HepG2 (cell line): ENCODE measurements at regions not wholly inside any gene's neighbourhood (a gene's known extent, or its start where the extent isn't known, plus 50 kb on each side); places are given as distances from the start of the nearest gene placed in this dataset.

Experiments
- ATAC-seq: fragments of 200-7000 bp; cut with Tn5 transposase; 3 replicates; pipeline ENCODE4 v1.9.1; 2020; ENCODE audit warnings: mild to moderate bottlenecking, moderate library complexity
- BruUV-seq: library from RNA; stranded (reverse); fragments of 400-500 nt; replicated peaks from 2 replicates; lab custom pipeline; 2021; lab: Mats Ljungman, UMichigan
- CTCF ChIA-PET: fragments of 300-600 bp; formaldehyde crosslinking; extraction: SDS; loops from one replicate; lab custom pipeline; 2021; ENCODE audit warnings: low total read pairs, inconsistent platforms, low intra/inter-chr PET ratio; lab: Yijun Ruan, JAX
- POLR2A ChIA-PET: fragments of 350-600 bp; sonication (Branson Sonifier 250); formaldehyde crosslinking; loops from one replicate; lab custom pipeline; 2020; ENCODE audit warnings: antibody characterized with exemption, inconsistent platforms; lab: Yijun Ruan, JAX
- DNase-seq: peaks from one replicate; pipeline ENCODE4 v3.0.0-alpha.2; 2015; ENCODE audit warnings: low spot score
- FAIRE-seq: peaks from 3 replicates; lab custom pipeline; 2011; peaks lifted over from hg19 to GRCh38; lab: Jason Lieb, UNC
- H2AFZ ChIP-seq: one replicate; pipeline ENCODE4 v1.6.1; 2011; ENCODE audit warnings: low read length, inconsistent platforms
- H3K27ac ChIP-seq: fragments of 300-600 bp; 3 replicates; pipeline ENCODE4 v1.8.0; 2011; ENCODE audit warnings: mixed run types, mild to moderate bottlenecking, mixed read lengths, low read length, inconsistent platforms; ENCODE audit not compliant: insufficient read depth; ENCODE audit errors: extremely low read length
- H3K27me3 ChIP-seq, 2 experiments: fragments of 200-600 bp in 1 of 2; 2 replicates in 1 of 2; 3 replicates in 1 of 2; pipeline versions ENCODE4 v1.6.0 to v1.8.0; 2011; ENCODE audit warnings: low read length in 2 of 2, mild to moderate bottlenecking in 2 of 2, moderate library complexity in 2 of 2, inconsistent platforms in 1 of 2; ENCODE audit not compliant: insufficient read depth in 2 of 2, control insufficient read depth in 1 of 2
- H3K36me3 ChIP-seq, 2 experiments: fragments of 200-600 bp in 1 of 2; replicated peaks in 1 of 2; 2 replicates in 1 of 2; 3 replicates in 1 of 2; pipeline versions ENCODE4 v1.5.1 to v1.8.0; 2011; ENCODE audit warnings: low read length in 2 of 2, inconsistent platforms in 1 of 2; ENCODE audit not compliant: insufficient read depth in 2 of 2, control insufficient read depth in 1 of 2
- H3K4me1 ChIP-seq: 2 replicates; pipeline ENCODE4 v1.5.1; 2012; ENCODE audit warnings: low read length, inconsistent platforms; ENCODE audit not compliant: insufficient read depth
- H3K4me2 ChIP-seq: 2 replicates; pipeline ENCODE4 v1.6.0; 2011; ENCODE audit warnings: low read depth, low read length, inconsistent platforms
- H3K4me3 ChIP-seq, 3 experiments: fragments of 200-600 bp in 1 of 3; sonication (generic), shearing (Covaris generic) in 1 of 3; replicated peaks in 1 of 3; 2 replicates each; pipeline ENCODE4 v1.5.1; 2011 to 2016; ENCODE audit warnings: low read length in 3 of 3, inconsistent platforms in 2 of 3, low read depth in 2 of 3, mild to moderate bottlenecking in 2 of 3, control low read depth in 1 of 3, mixed read lengths in 1 of 3; ENCODE audit not compliant: insufficient read depth in 1 of 3
- H3K79me2 ChIP-seq: one replicate; pipeline ENCODE4 v1.6.1; 2011; ENCODE audit warnings: low read length, inconsistent platforms; ENCODE audit not compliant: insufficient read depth
- H3K9ac ChIP-seq: 2 replicates; pipeline ENCODE4 v1.6.0; 2011; ENCODE audit warnings: mild to moderate bottlenecking, low read depth, low read length, inconsistent platforms; ENCODE audit not compliant: insufficient read depth
- H3K9me3 ChIP-seq: 2 replicates; pipeline ENCODE4 v1.5.1; 2012; ENCODE audit warnings: mild to moderate bottlenecking, low read length
- H4K20me1 ChIP-seq: 2 replicates; pipeline ENCODE4 v1.6.0; 2011; ENCODE audit warnings: inconsistent platforms, mild to moderate bottlenecking, low read length, moderate library complexity; ENCODE audit not compliant: insufficient read depth
- HNF4A ChIP-seq: sonication (generic); formaldehyde crosslinking; IDR thresholded peaks from 2 replicates; pipeline ENCODE4 v1.4.0; 2020; ENCODE audit warnings: missing genetic modification reagents
- KMT2B ChIP-seq: IDR thresholded peaks from 2 replicates; pipeline ENCODE4 v1.6.1; 2016; ENCODE audit warnings: missing genetic modification reagents, missing compliant biosample characterization
- REXO4 ChIP-seq: sonication (generic); formaldehyde crosslinking; IDR thresholded peaks from 2 replicates; pipeline ENCODE4 v1.8.0; 2022; ENCODE audit warnings: missing genetic modification reagents, mild to moderate bottlenecking, borderline replicate concordance
- SIN3A ChIP-seq: IDR thresholded peaks from 2 replicates; pipeline ENCODE4 v1.6.1; 2011; ENCODE audit warnings: low read depth, mild to moderate bottlenecking, control low read depth, low read length, borderline replicate concordance
- SOX5 ChIP-seq: IDR thresholded peaks from 2 replicates; pipeline ENCODE4 v1.6.1; 2016; ENCODE audit warnings: borderline replicate concordance
- STAT5B ChIP-seq: sonication (generic); formaldehyde crosslinking; IDR thresholded peaks from 2 replicates; pipeline ENCODE4 v1.4.0; 2020; ENCODE audit warnings: missing genetic modification reagents
- ZNF280B ChIP-seq: sonication (generic); formaldehyde crosslinking; IDR thresholded peaks from 2 replicates; pipeline ENCODE4 v1.5.0; 2020; ENCODE audit warnings: missing genetic modification reagents, mild to moderate bottlenecking, borderline replicate concordance
- ZNF333 ChIP-seq: sonication (generic); formaldehyde crosslinking; IDR thresholded peaks from 2 replicates; pipeline ENCODE4 v1.4.0; 2020; ENCODE audit warnings: mild to moderate bottlenecking, missing genetic modification reagents, borderline replicate concordance
- ZNF350 ChIP-seq: sonication (generic); formaldehyde crosslinking; IDR thresholded peaks from 2 replicates; pipeline ENCODE4 v1.4.0; 2020; ENCODE audit warnings: mild to moderate bottlenecking, low read depth, missing genetic modification reagents, borderline replicate concordance
- ZNF496 ChIP-seq: sonication (generic); formaldehyde crosslinking; IDR thresholded peaks from 2 replicates; pipeline ENCODE4 v1.8.1; 2023; ENCODE audit warnings: mild to moderate bottlenecking, moderate library complexity, missing genetic modification reagents; ENCODE audit not compliant: insufficient replicate concordance
- ZNF513 ChIP-seq: sonication (generic); formaldehyde crosslinking; conservative IDR thresholded peaks from 2 replicates; pipeline ENCODE4 v1.5.0; 2020; ENCODE audit warnings: missing genetic modification reagents
- ZNF530 ChIP-seq: sonication (generic); formaldehyde crosslinking; IDR thresholded peaks from 2 replicates; pipeline ENCODE4 v1.5.0; 2020; ENCODE audit warnings: low read depth, mild to moderate bottlenecking, missing genetic modification reagents
- ZNF550 ChIP-seq: sonication (generic); formaldehyde crosslinking; IDR thresholded peaks from 2 replicates; pipeline ENCODE4 v1.4.0; 2020; ENCODE audit warnings: mild to moderate bottlenecking, missing genetic modification reagents, borderline replicate concordance
- ZNF629 ChIP-seq: sonication (generic); formaldehyde crosslinking; conservative IDR thresholded peaks from 2 replicates; pipeline ENCODE4 v1.5.0; 2020; ENCODE audit warnings: missing genetic modification reagents
- ZNF646 ChIP-seq: sonication (generic); formaldehyde crosslinking; IDR thresholded peaks from 2 replicates; pipeline ENCODE4 v1.9.0; 2021; ENCODE audit warnings: mild to moderate bottlenecking, missing genetic modification reagents
- WGBS: methylation state at CpG from one replicate; pipeline ENCODE4 v1.1.6; 2017; ENCODE audit warnings: low lambda C conversion rate; 5-methylcytosine and 5-hydroxymethylcytosine counted together
- in situ Hi-C: cut with HindIII; loops from 2 replicates; pipeline ENCODE4 v1.10.0; 2017; ENCODE audit warnings: low pct_unique_long_range_greater_than_20kb; ENCODE audit not compliant: extremely low pct_ligation_motif_present
- intact Hi-C: fragments of 100-400 bp; cut with micrococcal nuclease; formaldehyde crosslinking; loops from one replicate; pipeline ENCODE4 v1.10.0; 2022; ENCODE audit not compliant: unreplicated experiment

GRCh38 chrX:137234651-137235402, 201.0 kb upstream of the GPR101 start:
- 17% methylated on average over 6 of the region's 6 CpGs for WGBS
- no peak for DNase-seq
- no peaks in the 10 kb centered on the region for H4K20me1 ChIP-seq
- no peak for FAIRE-seq
- intact Hi-C loops (no loop called here), in situ Hi-C loops (no loop called here)
- H3K4me1 ChIP-seq, result no peaks in the 10 kb centered on the region
- ATAC-seq, result no peak
- POLR2A ChIA-PET, result no interaction called here
- no peak overlapping the region for H3K4me3 ChIP-seq
- no peaks in the 10 kb centered on the region for H3K79me2 ChIP-seq
- no peak overlapping the region for H3K4me2 ChIP-seq
- H3K27me3 ChIP-seq, result no peaks in the 10 kb centered on the region
- no peak overlapping the region for H3K9ac ChIP-seq
- no peak overlapping the region for H3K27ac ChIP-seq
- no peak overlapping the region for H2AFZ ChIP-seq
- no peaks in the 10 kb centered on the region for H3K36me3 ChIP-seq
- H3K9me3 ChIP-seq, result no peaks in the 10 kb centered on the region
- BruUV-seq, result no TSS peak
- CTCF ChIA-PET, result no interaction called here
- no peak for TF ChIP-seq SOX5 (CRISPR knock-in tag)
- TF ChIP-seq ZNF629 (CRISPR knock-in tag), result no peak
- TF ChIP-seq ZNF513 (CRISPR knock-in tag), result no peak
- TF ChIP-seq ZNF333, result no peak
- no peak for TF ChIP-seq REXO4
- no peak for TF ChIP-seq ZNF350 (CRISPR knock-in tag)
- no peak for TF ChIP-seq KMT2B (CRISPR knock-in tag)
- TF ChIP-seq HNF4A (CRISPR knock-in tag), result no peak
- no peak for TF ChIP-seq ZNF496 (CRISPR knock-in tag)
- TF ChIP-seq ZNF550 (CRISPR knock-in tag), result no peak
- no peak for TF ChIP-seq ZNF280B (CRISPR knock-in tag)
- TF ChIP-seq ZNF530 (CRISPR knock-in tag), result no peak
- TF ChIP-seq SIN3A, result no peak
- TF ChIP-seq ZNF646 (CRISPR knock-in tag), result no peak
- no peak for TF ChIP-seq STAT5B (CRISPR knock-in tag)
